SK-N-SH (cell line): ENCODE measurements at regions not wholly inside any gene's neighbourhood (a gene's known extent, or its start where the extent isn't known, plus 50 kb on each side); places are given as distances from the start of the nearest gene placed in this dataset.

Experiments
- CTCF ChIP-seq: fragments of 200-600 bp; sonication (generic); IDR thresholded peaks from 2 replicates; pipeline ENCODE4 v1.6.1; 2017; ENCODE audit warnings: antibody characterized with exemption, mild to moderate bottlenecking, moderate library complexity
- ELF1 ChIP-seq: IDR thresholded peaks from 2 replicates; pipeline ENCODE4 v1.4.0; 2012
- EP300 ChIP-seq, 2 experiments: IDR thresholded peaks; 2 replicates each; pipeline versions ENCODE4 v1.4.0 to v1.6.1; 2012; ENCODE audit warnings: borderline replicate concordance in 1 of 2, low read depth in 1 of 2, low read length in 1 of 2
- EZH2phosphoT487 ChIP-seq: fragments of 200-600 bp; sonication (generic); IDR thresholded peaks from 2 replicates; pipeline ENCODE4 v1.6.1; 2017; ENCODE audit warnings: low read depth, mixed run types, mild to moderate bottlenecking, antibody characterized with exemption, moderate library complexity, borderline replicate concordance
- MAX ChIP-seq: IDR thresholded peaks from 2 replicates; pipeline ENCODE4 v1.4.0; 2012; ENCODE audit warnings: low read depth
- PBX3 ChIP-seq: IDR thresholded peaks from 2 replicates; pipeline ENCODE4; 2012
- POLR2AphosphoS5 ChIP-seq: IDR thresholded peaks from 2 replicates; pipeline ENCODE4 v1.6.1; 2012; ENCODE audit warnings: low read depth, low read length
- USF2 ChIP-seq: fragments of 150-350 bp; IDR thresholded peaks from 2 replicates; pipeline ENCODE4 v1.6.1; 2017; ENCODE audit warnings: antibody characterized with exemption, low read length, low read depth, borderline replicate concordance

GRCh38 chr1:55937840-55938375 is 641.5 kb downstream of the PLPP3 start:
- TF ChIP-seq MAX (no peak), CTCF (no peak), EP300 (IDR thresholded peaks at IDR 0.05; ENCODE audit: borderline replicate concordance in 1 of 2, low read depth in 1 of 2, low read length in 1 of 2) (no peak), EZH2phosphoT487 (no peak), PBX3 (no peak), USF2 (no peak), POLR2AphosphoS5 (no peak), ELF1 (no peak)
